OCI-LY7 (cell line): ENCODE measurements at regions not wholly inside any gene's neighbourhood (a gene's known extent, or its start where the extent isn't known, plus 50 kb on each side); places are given as distances from the start of the nearest gene placed in this dataset.

ENCODE experiments used
- BruUV-seq: library from RNA; stranded (reverse); fragments of 400-500 nt; replicated peaks from 2 replicates; lab custom pipeline; 2021; lab: Mats Ljungman, UMichigan
- CTCF ChIA-PET: fragments of 300-600 bp; sonication (Branson Sonifier 250); formaldehyde crosslinking; loops from one replicate; lab custom pipeline; 2022; ENCODE audit warnings: antibody characterized with exemption; ENCODE audit not compliant: unreplicated experiment; lab: Charles Lee
- POLR2A ChIA-PET: fragments of 300-600 bp; sonication (Branson Sonifier 250); formaldehyde crosslinking; loops from one replicate; lab custom pipeline; 2022; ENCODE audit warnings: antibody characterized with exemption; lab: Charles Lee
- DNase-seq: peaks from one replicate; pipeline ENCODE4 v3.0.0-alpha.2; 2015; ENCODE audit warnings: low spot score
- H2AFZ ChIP-seq: fragments of 200-600 bp; sonication (generic), shearing (Covaris generic); 2 replicates; pipeline ENCODE4 v1.6.1; 2014; ENCODE audit warnings: mild to moderate bottlenecking, antibody characterized with exemption, low read length, moderate library complexity
- H3K27ac ChIP-seq: fragments of 200-600 bp; sonication (generic); 2 replicates; pipeline ENCODE4 v1.5.1; 2014; ENCODE audit warnings: mixed run types, low read depth, mild to moderate bottlenecking, moderate library complexity, low read length, inconsistent platforms; ENCODE audit not compliant: poor library complexity, severe bottlenecking
- H3K36me3 ChIP-seq: fragments of 200-600 bp; sonication (generic); 2 replicates; pipeline ENCODE4 v1.6.1; 2014; ENCODE audit warnings: mild to moderate bottlenecking, antibody characterized with exemption, low read length, moderate library complexity, mixed read lengths; ENCODE audit not compliant: insufficient read depth
- H3K4me1 ChIP-seq: fragments of 200-600 bp; sonication (generic); 2 replicates; pipeline ENCODE4 v1.5.1; 2014; ENCODE audit warnings: mild to moderate bottlenecking, low read length; ENCODE audit not compliant: insufficient read depth, poor library complexity, severe bottlenecking
- H3K4me2 ChIP-seq: fragments of 200-600 bp; sonication (generic); 2 replicates; pipeline ENCODE4 v1.6.1; 2014; ENCODE audit warnings: mild to moderate bottlenecking, low read length
- H3K4me3 ChIP-seq: fragments of 200-600 bp; sonication (generic); 2 replicates; pipeline ENCODE4 v1.5.1; 2014; ENCODE audit warnings: mild to moderate bottlenecking, low read depth, low read length; ENCODE audit not compliant: poor library complexity, severe bottlenecking
- H3K79me2 ChIP-seq: fragments of 200-600 bp; sonication (generic); 2 replicates; pipeline ENCODE4 v1.6.1; 2016; ENCODE audit warnings: low read depth, mild to moderate bottlenecking, low read length, moderate library complexity, mixed read lengths; ENCODE audit not compliant: insufficient read depth
- H3K9me2 ChIP-seq: fragments of 200-600 bp; sonication (generic); 2 replicates; pipeline ENCODE4 v1.6.1; 2016; ENCODE audit warnings: mild to moderate bottlenecking, low read length, mixed read lengths; ENCODE audit not compliant: insufficient read depth
- H3K9me3 ChIP-seq: fragments of 200-600 bp; sonication (generic); 2 replicates; pipeline ENCODE4 v1.6.1; 2014; ENCODE audit warnings: mild to moderate bottlenecking, mixed run types, low read length, mixed read lengths
- H4K20me1 ChIP-seq: fragments of 200-600 bp; sonication (generic); 2 replicates; pipeline ENCODE4 v1.6.1; 2014; ENCODE audit warnings: mild to moderate bottlenecking, antibody characterized with exemption, low read length, moderate library complexity, mixed read lengths; ENCODE audit not compliant: insufficient read depth
- EZH2phosphoT487 ChIP-seq: fragments of 200-600 bp; sonication (generic); IDR thresholded peaks from 2 replicates; pipeline ENCODE4 v1.6.1; 2018; ENCODE audit warnings: low read depth, borderline replicate concordance, mild to moderate bottlenecking, mixed run types, antibody characterized with exemption, low read length, moderate library complexity, mixed read lengths
- intact Hi-C: fragments of 100-400 bp; cut with micrococcal nuclease; formaldehyde crosslinking; loops from one replicate; pipeline ENCODE4 v1.10.0; 2022; ENCODE audit not compliant: unreplicated experiment
- TF ChIP-seq, protein P1 (sequence below): fragments of 200-600 bp; sonication (generic); conservative IDR thresholded peaks from 2 replicates; pipeline ENCODE4 v1.5.1; 2014; ENCODE audit warnings: mild to moderate bottlenecking, antibody characterized with exemption, low read length, moderate library complexity, mixed read lengths

DNA sequence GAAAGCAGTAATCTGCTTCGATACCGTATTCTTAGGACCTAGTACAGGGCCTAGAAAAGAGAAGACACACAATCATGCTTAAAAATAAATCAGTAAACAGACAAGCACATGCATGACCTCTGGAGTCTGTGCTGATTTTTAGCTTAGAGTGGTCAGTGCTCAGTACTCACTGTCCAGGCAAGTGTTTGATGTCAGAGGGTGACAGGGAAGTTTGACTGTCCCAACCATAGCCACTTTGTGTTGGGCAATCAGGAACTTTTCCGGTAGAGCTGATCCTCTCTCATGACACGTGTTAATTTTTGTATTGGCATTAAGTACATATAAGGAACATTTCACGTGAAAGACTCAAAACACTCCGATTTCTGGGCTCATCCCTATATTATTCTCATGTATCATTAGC lies 464.7 kb upstream of the KLF4 start:
- Histone ChIP-seq H3K4me1 (no peaks in the 10 kb centered on the region), H3K79me2 (no peaks in the 10 kb centered on the region)
- CTCF ChIA-PET: no interaction called here

GRCh38 chr9:107953556-107954125 lies 464.1 kb upstream of the KLF4 start:
- H4K20me1 ChIP-seq: no peaks in the 10 kb centered on the region
- no peak overlapping the region for H3K4me2 ChIP-seq
- intact Hi-C loops: no loop called here

More for the DNA sequence above, 464.7 kb upstream of the KLF4 start:
- intact Hi-C loops: no loop called here
- no peak for TF ChIP-seq EZH2phosphoT487
- TF ChIP-seq, protein P1, sequence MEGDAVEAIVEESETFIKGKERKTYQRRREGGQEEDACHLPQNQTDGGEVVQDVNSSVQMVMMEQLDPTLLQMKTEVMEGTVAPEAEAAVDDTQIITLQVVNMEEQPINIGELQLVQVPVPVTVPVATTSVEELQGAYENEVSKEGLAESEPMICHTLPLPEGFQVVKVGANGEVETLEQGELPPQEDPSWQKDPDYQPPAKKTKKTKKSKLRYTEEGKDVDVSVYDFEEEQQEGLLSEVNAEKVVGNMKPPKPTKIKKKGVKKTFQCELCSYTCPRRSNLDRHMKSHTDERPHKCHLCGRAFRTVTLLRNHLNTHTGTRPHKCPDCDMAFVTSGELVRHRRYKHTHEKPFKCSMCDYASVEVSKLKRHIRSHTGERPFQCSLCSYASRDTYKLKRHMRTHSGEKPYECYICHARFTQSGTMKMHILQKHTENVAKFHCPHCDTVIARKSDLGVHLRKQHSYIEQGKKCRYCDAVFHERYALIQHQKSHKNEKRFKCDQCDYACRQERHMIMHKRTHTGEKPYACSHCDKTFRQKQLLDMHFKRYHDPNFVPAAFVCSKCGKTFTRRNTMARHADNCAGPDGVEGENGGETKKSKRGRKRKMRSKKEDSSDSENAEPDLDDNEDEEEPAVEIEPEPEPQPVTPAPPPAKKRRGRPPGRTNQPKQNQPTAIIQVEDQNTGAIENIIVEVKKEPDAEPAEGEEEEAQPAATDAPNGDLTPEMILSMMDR: no peak
- Histone ChIP-seq H4K20me1 (no peaks in the 10 kb centered on the region), H3K9me3 (no peaks in the 10 kb centered on the region), H3K9me2 (no peaks in the 10 kb centered on the region), H3K4me3 (no peak overlapping the region), H2AFZ (no peak overlapping the region), H3K36me3 (no peaks in the 10 kb centered on the region), H3K27ac (no peak overlapping the region), H3K4me2 (no peak overlapping the region)
- no peak for DNase-seq
- BruUV-seq: no TSS peak
- POLR2A ChIA-PET: interaction anchor here (0.5 kb wide), 1 partner anchor 31 kb away, joined by 3 read pairs; no protein-coding TSS in a partner anchor

DNA sequence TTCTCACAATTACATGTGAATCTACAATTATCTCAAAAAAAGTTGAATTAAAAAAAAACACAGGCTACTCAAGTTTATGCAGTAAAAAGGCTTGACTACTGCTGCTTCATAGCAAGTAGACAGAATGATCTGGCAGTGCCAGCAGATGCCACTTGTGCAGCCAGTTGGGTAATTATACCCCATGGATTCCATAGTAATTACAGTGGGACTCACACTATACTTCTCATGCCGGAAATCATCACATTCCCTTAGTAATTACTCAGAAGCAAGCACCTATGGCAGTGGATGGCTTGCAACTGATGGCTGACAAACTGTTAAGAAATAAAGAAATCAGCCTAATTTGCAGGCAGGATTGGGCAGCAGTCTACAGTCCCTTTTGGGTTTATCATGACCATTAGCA lies 463.2 kb upstream of the KLF4 start:
- Histone ChIP-seq H2AFZ (no peak overlapping the region), H3K9me3 (no peaks in the 10 kb centered on the region), H4K20me1 (no peaks in the 10 kb centered on the region), H3K36me3 (no peaks in the 10 kb centered on the region), H3K4me3 (no peak overlapping the region), H3K4me1 (no peaks in the 10 kb centered on the region), H3K27ac (no peak overlapping the region), H3K4me2 (no peak overlapping the region), H3K9me2 (no peaks in the 10 kb centered on the region), H3K79me2 (no peaks in the 10 kb centered on the region)
- CTCF ChIA-PET: no interaction called here
- DNase-seq: no peak
- intact Hi-C loops: no loop called here
- TF ChIP-seq EZH2phosphoT487: no peak
- TF ChIP-seq, protein P1: no peak
- no TSS peak for BruUV-seq
- POLR2A ChIA-PET: no interaction called here

More at GRCh38 chr9:107953556-107954125, 464.1 kb upstream of the KLF4 start:
- H3K9me2 ChIP-seq: no peaks in the 10 kb centered on the region
- no peak overlapping the region for H3K4me3 ChIP-seq
- DNase-seq: no peak
- no peak overlapping the region for H3K27ac ChIP-seq
- no peaks in the 10 kb centered on the region for H3K4me1 ChIP-seq
- H3K9me3 ChIP-seq: no peaks in the 10 kb centered on the region
- ChIA-PET POLR2A (interaction anchor here (0.5 kb wide), 1 partner anchor 32 kb away, joined by 3 read pairs; no protein-coding TSS in a partner anchor), CTCF (no interaction called here)
- H2AFZ ChIP-seq: no peak overlapping the region
- TF ChIP-seq, protein P1: no peak
- TF ChIP-seq EZH2phosphoT487: no peak
- H3K36me3 ChIP-seq: no peaks in the 10 kb centered on the region
- no TSS peak for BruUV-seq
- no peaks in the 10 kb centered on the region for H3K79me2 ChIP-seq
